ENCODE measurements at regions not wholly inside any gene's neighbourhood (a gene's known extent, or its start where the extent isn't known, plus 50 kb on each side); places are given as distances from the start of the nearest gene placed in this dataset.

- TF ChIP-seq REST (IDR thresholded peaks at IDR 0.05; ENCODE audit: low read depth) (no peak), YY1 (IDR thresholded peaks at IDR 0.05; ENCODE audit: low read depth) (no peak), RAD21 (IDR thresholded peaks at IDR 0.05; ENCODE audit: low read depth) (no peak), EP300 (IDR thresholded peaks at IDR 0.05; ENCODE audit: borderline replicate concordance) (no peak), TEAD4 (IDR thresholded peaks at IDR 0.05) (no peak), TCF12 (IDR thresholded peaks at IDR 0.05; ENCODE audit: low read depth) (no peak), TAF1 (IDR thresholded peaks at IDR 0.05; ENCODE audit: low read depth) (no peak), MAX (IDR thresholded peaks at IDR 0.05) (no peak), CREB1 (IDR thresholded peaks at IDR 0.05; ENCODE audit: low read depth) (no peak), CEBPB (IDR thresholded peaks at IDR 0.05) (no peak), FOXM1 (IDR thresholded peaks at IDR 0.05; ENCODE audit: borderline replicate concordance, low read depth) (no peak), ZBTB7A (IDR thresholded peaks at IDR 0.05; ENCODE audit: low read depth) (no peak), USF1 (IDR thresholded peaks at IDR 0.05) (no peak), EGR1 (IDR thresholded peaks at IDR 0.05) (no peak)
Observed at GRCh38 chr16:51629576-51629975, 478.5 kb upstream of the SALL1 start.
